22Rv1 (cell line): ENCODE measurements at regions not wholly inside any gene's neighbourhood (a gene's known extent, or its start where the extent isn't known, plus 50 kb on each side); places are given as distances from the start of the nearest gene placed in this dataset.

Experiments used
- H3K27ac ChIP-seq: fragments of 450-650 bp; 2 replicates; pipeline ENCODE4 v1.5.1; 2017
- ZFX ChIP-seq: fragments of 450-650 bp; IDR thresholded peaks from 2 replicates; pipeline ENCODE4 v1.6.1; 2017; ENCODE audit warnings: antibody characterized with exemption, borderline replicate concordance
- TF ChIP-seq, protein P1 (sequence below): fragments of 450-650 bp; IDR thresholded peaks from 2 replicates; pipeline ENCODE4 v1.5.1; 2017; ENCODE audit warnings: mild to moderate bottlenecking

DNA sequence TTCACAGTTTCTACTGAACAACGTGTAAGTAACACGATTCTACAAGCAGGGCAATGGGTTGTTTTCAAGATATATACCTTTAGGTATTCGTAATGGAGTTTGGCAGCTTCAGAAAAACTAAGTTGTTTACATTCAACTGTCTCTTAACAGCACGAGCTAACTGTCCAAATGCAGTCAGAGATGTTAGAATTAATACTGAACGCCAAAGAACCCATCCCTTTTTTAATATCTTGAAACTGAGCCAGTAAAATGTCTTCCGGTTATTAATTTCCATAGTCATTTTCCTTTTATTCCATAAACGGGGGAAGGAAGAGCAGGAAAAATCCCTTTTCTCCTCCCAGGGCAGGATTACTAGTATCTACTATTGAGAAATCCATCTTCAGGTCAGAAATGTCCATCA is 129.0 kb upstream of the THBS1 start:
- no peak for TF ChIP-seq ZFX
- TF ChIP-seq, protein P1, sequence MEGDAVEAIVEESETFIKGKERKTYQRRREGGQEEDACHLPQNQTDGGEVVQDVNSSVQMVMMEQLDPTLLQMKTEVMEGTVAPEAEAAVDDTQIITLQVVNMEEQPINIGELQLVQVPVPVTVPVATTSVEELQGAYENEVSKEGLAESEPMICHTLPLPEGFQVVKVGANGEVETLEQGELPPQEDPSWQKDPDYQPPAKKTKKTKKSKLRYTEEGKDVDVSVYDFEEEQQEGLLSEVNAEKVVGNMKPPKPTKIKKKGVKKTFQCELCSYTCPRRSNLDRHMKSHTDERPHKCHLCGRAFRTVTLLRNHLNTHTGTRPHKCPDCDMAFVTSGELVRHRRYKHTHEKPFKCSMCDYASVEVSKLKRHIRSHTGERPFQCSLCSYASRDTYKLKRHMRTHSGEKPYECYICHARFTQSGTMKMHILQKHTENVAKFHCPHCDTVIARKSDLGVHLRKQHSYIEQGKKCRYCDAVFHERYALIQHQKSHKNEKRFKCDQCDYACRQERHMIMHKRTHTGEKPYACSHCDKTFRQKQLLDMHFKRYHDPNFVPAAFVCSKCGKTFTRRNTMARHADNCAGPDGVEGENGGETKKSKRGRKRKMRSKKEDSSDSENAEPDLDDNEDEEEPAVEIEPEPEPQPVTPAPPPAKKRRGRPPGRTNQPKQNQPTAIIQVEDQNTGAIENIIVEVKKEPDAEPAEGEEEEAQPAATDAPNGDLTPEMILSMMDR: no peak
- no peak overlapping the region for H3K27ac ChIP-seq

DNA sequence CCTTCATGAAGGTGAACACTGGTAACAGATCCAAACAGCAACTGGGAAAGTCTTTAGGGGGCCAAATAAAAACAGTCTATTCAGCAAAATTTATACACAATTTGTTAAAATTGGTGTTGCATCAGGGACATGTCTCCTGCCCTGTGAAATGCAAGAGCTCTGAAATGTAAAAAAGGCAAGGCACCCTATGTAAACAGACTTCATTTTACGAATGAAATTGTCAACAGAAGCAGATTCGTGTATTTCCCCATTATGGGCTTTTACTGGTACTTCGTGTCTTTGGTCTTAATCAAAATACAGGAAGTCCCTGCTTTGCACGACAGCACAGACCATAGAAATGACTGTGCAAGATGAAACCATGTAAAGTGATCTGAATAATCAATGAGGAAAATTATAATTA is 127.3 kb upstream of the THBS1 start:
- no peak overlapping the region for H3K27ac ChIP-seq
- no peak for TF ChIP-seq ZFX
- TF ChIP-seq, protein P1: no peak

DNA sequence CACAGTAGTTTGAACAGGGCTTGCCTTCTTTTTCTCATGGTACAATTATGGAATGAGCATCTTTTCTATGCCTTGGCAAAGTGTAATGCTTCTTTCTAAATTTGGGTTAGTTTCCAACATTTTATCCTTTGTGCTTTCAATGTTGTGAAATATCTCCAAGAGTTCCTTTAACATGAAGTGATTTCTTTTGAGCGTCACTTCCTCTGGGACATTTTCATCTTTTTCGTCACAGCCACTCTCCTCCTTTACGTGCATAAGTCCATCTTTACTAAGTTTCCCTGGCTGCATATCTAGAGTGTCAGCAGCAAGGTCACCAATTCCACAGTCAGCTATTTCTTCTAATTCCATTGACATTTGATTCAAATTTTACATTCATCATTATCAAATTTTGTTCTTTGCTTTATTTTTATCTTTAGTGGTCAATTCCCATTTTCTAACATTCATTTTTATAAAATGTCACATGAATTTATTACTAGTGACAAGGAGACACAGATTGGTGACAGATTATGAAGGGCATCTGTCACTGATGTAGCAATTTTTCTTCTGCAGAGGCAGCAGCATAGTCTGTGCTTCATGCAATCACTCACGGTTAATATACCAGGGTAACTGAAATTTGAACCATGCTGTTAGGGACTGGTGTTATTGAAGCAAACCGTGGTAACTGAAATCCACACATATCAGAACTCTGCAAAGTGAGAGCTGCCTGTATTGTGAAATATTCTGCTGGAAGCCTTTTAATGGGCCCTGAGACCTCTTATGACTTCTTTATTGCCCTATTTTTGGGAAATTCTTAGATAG is 126.5 kb upstream of the THBS1 start:
- no peak for TF ChIP-seq ZFX
- TF ChIP-seq, protein P1: no peak
- H3K27ac ChIP-seq: peak overlapping the region; percentile 30

DNA sequence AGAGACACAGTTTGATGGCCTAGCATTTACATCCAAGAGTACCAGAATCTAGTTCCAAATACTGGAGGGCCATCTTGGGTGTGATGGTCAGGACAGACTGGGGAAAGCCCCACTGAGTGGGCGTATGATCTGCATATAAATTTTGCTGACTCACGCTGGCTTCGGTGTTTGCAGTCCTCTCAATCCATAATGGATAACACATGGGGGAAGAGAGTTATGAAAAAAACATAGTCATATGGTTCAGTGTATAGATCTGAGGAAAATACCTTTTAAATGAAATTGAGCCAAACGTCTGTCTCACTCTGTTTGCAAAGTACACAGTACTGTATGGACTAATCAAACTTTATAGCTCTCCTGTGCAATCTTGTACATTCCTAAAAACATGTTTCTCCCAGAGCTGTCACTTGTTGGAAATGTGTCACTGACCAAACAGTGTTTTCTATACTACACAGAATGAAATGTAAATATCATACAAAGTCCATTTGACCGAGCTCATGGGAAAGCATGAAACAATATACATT is 125.3 kb upstream of the THBS1 start:
- H3K27ac ChIP-seq: peak overlapping the region; percentile 30
- no peak for TF ChIP-seq ZFX
- TF ChIP-seq, protein P1: no peak

DNA sequence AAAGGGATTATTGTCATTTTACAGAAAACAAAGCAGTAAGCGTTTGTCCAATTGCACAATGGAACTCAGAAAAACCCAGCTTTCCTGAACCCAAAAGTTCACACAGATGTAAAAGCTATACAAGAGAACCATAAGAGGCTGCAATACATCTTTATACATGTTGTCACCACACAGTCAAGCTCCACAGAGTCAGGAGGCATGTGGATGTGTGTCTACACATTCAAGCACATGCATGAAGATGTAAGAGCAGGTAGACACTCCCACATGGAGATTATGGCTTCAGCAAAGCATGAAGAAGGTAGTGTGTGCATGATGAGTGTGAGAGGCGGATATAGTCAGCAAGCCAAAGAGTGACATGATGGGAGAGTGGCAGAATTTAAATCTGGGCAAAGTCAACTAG is 124.7 kb upstream of the THBS1 start:
- H3K27ac ChIP-seq: peak overlapping the region; percentile 30
- no peak for TF ChIP-seq ZFX
- TF ChIP-seq, protein P1: no peak

DNA sequence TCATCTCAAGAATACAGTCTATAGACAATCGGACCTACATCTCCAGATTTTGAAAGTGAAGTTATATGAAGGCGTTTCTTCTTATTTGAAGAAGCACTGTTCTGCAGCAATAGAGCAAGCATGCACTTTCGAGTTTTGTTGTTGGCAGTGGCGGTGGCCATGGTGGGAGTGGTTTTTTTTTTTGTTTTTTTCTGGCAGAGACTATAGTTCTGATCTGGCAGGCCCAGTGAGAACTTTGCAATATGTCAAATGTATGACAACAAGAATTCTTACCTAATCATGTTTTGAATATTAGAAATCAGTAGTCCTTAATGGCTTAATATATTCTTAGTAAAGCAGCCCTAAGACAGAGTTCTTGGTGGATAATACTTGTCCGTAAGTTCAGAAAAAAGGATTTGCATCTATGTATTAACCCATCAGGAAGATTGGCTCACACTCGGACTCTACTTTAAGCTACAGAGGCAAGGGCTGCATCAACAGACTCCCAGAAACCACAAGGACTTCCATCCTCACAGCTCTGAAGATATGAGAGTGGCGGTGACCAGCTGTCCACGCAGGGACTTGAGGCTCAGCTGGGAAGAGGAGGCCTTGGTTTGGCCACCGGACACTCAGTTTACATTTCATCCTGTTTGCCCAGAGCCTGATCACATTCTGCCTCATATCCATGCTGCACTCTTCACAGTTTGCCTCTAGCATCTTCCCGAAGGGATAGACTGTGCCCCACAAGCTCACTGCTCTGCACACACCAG is 124.1 kb upstream of the THBS1 start:
- H3K27ac ChIP-seq: no peak overlapping the region
- TF ChIP-seq ZFX: no peak
- TF ChIP-seq, protein P1: no peak

DNA sequence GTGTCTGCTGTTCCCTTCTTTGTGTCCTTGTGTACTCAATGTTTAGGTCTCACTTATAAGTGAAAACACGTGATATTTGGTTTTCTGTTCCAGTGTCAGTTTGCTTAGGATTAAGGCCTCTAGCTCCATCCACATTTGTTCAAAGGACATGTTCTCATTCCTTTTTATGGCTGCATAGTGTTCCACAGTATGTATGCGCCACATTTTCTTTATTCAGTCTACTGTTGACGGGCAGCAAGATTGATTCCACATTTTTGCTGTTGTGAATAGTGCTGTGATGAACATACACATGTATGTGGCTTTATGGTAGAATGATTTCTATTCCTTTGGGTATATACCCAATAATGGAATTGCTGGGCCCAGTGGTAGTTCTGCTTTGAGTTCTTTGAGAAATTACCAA is 122.7 kb upstream of the THBS1 start:
- no peak overlapping the region for H3K27ac ChIP-seq
- TF ChIP-seq, protein P1: no peak
- no peak for TF ChIP-seq ZFX
